ENCODE measurements at regions not wholly inside any gene's neighbourhood (a gene's known extent, or its start where the extent isn't known, plus 50 kb on each side); places are given as distances from the start of the nearest gene placed in this dataset.

DNA sequence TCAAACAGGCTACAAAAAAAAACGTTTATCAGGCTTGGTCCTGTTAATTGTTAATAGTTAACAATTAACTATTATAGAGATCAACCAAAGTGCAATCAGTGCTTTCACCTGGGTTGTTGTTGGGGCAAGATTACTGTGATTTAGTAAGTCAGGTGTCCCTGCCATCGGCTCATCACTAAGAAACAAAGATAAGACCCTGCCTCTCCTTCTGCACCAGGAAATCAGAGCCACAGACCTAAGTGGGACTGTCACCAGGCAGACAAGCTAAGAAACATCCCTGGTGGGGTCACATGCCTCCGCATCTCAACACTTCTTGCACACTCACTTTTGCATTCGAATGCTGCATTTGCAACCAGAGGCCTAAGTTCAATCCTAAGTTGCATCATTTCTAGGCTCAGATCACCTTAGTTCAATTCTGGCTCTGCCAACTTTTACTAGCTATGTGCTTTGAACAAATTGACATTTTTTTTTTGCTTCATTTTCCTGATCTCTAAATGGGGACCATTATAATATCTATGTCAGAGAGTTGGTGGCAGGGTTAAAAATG lies 298.9 kb upstream of the B3GAT1 start:
- TF ChIP-seq, protein P1, sequence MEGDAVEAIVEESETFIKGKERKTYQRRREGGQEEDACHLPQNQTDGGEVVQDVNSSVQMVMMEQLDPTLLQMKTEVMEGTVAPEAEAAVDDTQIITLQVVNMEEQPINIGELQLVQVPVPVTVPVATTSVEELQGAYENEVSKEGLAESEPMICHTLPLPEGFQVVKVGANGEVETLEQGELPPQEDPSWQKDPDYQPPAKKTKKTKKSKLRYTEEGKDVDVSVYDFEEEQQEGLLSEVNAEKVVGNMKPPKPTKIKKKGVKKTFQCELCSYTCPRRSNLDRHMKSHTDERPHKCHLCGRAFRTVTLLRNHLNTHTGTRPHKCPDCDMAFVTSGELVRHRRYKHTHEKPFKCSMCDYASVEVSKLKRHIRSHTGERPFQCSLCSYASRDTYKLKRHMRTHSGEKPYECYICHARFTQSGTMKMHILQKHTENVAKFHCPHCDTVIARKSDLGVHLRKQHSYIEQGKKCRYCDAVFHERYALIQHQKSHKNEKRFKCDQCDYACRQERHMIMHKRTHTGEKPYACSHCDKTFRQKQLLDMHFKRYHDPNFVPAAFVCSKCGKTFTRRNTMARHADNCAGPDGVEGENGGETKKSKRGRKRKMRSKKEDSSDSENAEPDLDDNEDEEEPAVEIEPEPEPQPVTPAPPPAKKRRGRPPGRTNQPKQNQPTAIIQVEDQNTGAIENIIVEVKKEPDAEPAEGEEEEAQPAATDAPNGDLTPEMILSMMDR (IDR thresholded peaks at IDR 0.05; ENCODE audit: low read depth, low read length), result no peak
- no peak for TF ChIP-seq EZH2phosphoT487 (IDR thresholded peaks at IDR 0.05; ENCODE audit: low read depth)
